ENCODE measurements at regions not wholly inside any gene's neighbourhood (a gene's known extent, or its start where the extent isn't known, plus 50 kb on each side); places are given as distances from the start of the nearest gene placed in this dataset.
"Not testable (repeated sequence)": the region's sequence is repeated elsewhere in the genome, so short reads cannot be mapped to it uniquely, and the experiment has no call there.

- Mint-ChIP-seq H3K36me3 (ENCODE audit: low read depth) (no peaks in the 10 kb centered on the region), H3K27me3 (ENCODE audit: low read depth) (no peaks in the 10 kb centered on the region), H3K4me3 (ENCODE audit: low read depth) (no peak overlapping the region), H3K27ac (no peak overlapping the region), H3K9me3 (no peaks in the 10 kb centered on the region), H3K4me1 (ENCODE audit: low read depth) (no peaks in the 10 kb centered on the region)
- intact Hi-C loops (cut with micrococcal nuclease) = no loop called here
- DNase-seq (ENCODE audit: low spot score) = no peak
Observed at GRCh38 chr6:122903266-122903915, 92.6 kb upstream of the CLVS2 start.

GRCh38 chr6:122904166-122904565 is 91.9 kb upstream of the CLVS2 start:
- no peaks in the 10 kb centered on the region for H3K27me3 Mint-ChIP-seq (ENCODE audit: low read depth)
- no peaks in the 10 kb centered on the region for H3K9me3 Mint-ChIP-seq
- intact Hi-C loops (cut with micrococcal nuclease) = no loop called here
- H3K27ac Mint-ChIP-seq = no peak overlapping the region
- no peak for DNase-seq (ENCODE audit: low spot score)
- no peak overlapping the region for H3K4me3 Mint-ChIP-seq (ENCODE audit: low read depth)
- no peaks in the 10 kb centered on the region for H3K4me1 Mint-ChIP-seq (ENCODE audit: low read depth)
- no peaks in the 10 kb centered on the region for H3K36me3 Mint-ChIP-seq (ENCODE audit: low read depth)

GRCh38 chr6:122913558-122913957 is 82.5 kb upstream of the CLVS2 start:
- no peak for DNase-seq (ENCODE audit: low spot score)
- no peaks in the 10 kb centered on the region for H3K4me1 Mint-ChIP-seq (ENCODE audit: low read depth)
- peaks cover 9% of the 10 kb centered on the region for H3K9me3 Mint-ChIP-seq
- H3K27ac Mint-ChIP-seq = no peak overlapping the region
- no peaks in the 10 kb centered on the region for H3K27me3 Mint-ChIP-seq (ENCODE audit: low read depth)
- H3K4me3 Mint-ChIP-seq (ENCODE audit: low read depth) = no peak overlapping the region
- intact Hi-C loops (cut with micrococcal nuclease) = no loop called here
- H3K36me3 Mint-ChIP-seq (ENCODE audit: low read depth) = no peaks in the 10 kb centered on the region

- H3K36me3 Mint-ChIP-seq (ENCODE audit: low read depth) = no peaks in the 10 kb centered on the region
- no peaks in the 10 kb centered on the region for H3K27me3 Mint-ChIP-seq (ENCODE audit: low read depth)
- H3K4me3 Mint-ChIP-seq (ENCODE audit: low read depth) = no peak overlapping the region
- no peak overlapping the region for H3K27ac Mint-ChIP-seq
- no peaks in the 10 kb centered on the region for H3K4me1 Mint-ChIP-seq (ENCODE audit: low read depth)
- H3K9me3 Mint-ChIP-seq = peaks cover 9% of the 10 kb centered on the region
- no peak for DNase-seq (ENCODE audit: low spot score)
- intact Hi-C loops (cut with micrococcal nuclease) = no loop called here
Observed at GRCh38 chr6:122918714-122919113, 77.3 kb upstream of the CLVS2 start.

GRCh38 chr6:122930252-122931180 is 65.5 kb upstream of the CLVS2 start:
- intact Hi-C loops (cut with micrococcal nuclease) = no loop called here
- no peaks in the 10 kb centered on the region for H3K4me1 Mint-ChIP-seq (ENCODE audit: low read depth)
- no peak overlapping the region for H3K4me3 Mint-ChIP-seq (ENCODE audit: low read depth)
- peaks cover 5% of the 10 kb centered on the region for H3K9me3 Mint-ChIP-seq
- H3K27ac Mint-ChIP-seq = no peak overlapping the region
- H3K36me3 Mint-ChIP-seq (ENCODE audit: low read depth) = no peaks in the 10 kb centered on the region
- H3K27me3 Mint-ChIP-seq (ENCODE audit: low read depth) = no peaks in the 10 kb centered on the region
- no peak for DNase-seq (ENCODE audit: low spot score)

GRCh38 chr6:122931916-122932315 is 64.1 kb upstream of the CLVS2 start:
- Mint-ChIP-seq H3K27me3 (ENCODE audit: low read depth) (no peaks in the 10 kb centered on the region), H3K4me3 (ENCODE audit: low read depth) (no peak overlapping the region), H3K27ac (no peak overlapping the region), H3K36me3 (ENCODE audit: low read depth) (no peaks in the 10 kb centered on the region), H3K9me3 (peaks cover 5% of the 10 kb centered on the region), H3K4me1 (ENCODE audit: low read depth) (no peaks in the 10 kb centered on the region)
- no peak for DNase-seq (ENCODE audit: low spot score)
- intact Hi-C loops (cut with micrococcal nuclease) = no loop called here

- H3K4me3 Mint-ChIP-seq (ENCODE audit: low read depth); H3K4me1 Mint-ChIP-seq (ENCODE audit: low read depth); H3K36me3 Mint-ChIP-seq (ENCODE audit: low read depth); H3K27ac Mint-ChIP-seq; DNase-seq (ENCODE audit: low spot score); H3K27me3 Mint-ChIP-seq (ENCODE audit: low read depth); intact Hi-C loops (cut with micrococcal nuclease); H3K9me3 Mint-ChIP-seq: not testable (repeated sequence)
Observed at GRCh38 chr6:122944936-122945335, 51.1 kb upstream of the CLVS2 start.
